ENCODE measurements at regions not wholly inside any gene's neighbourhood (a gene's known extent, or its start where the extent isn't known, plus 50 kb on each side); places are given as distances from the start of the nearest gene placed in this dataset.

- no peaks in the 10 kb centered on the region for H3K36me3 ChIP-seq (ENCODE audit: insufficient read depth, low read length)
- no peak overlapping the region for H2AFZ ChIP-seq (ENCODE audit: low read depth, low read length)
- no peaks in the 10 kb centered on the region for H3K27me3 ChIP-seq (ENCODE audit: insufficient read depth, low read length)
- H3K4me3 ChIP-seq (ENCODE audit: low read length), result no peak overlapping the region
- no peaks in the 10 kb centered on the region for H3K9me3 ChIP-seq (ENCODE audit: low read length)
- no peaks in the 10 kb centered on the region for H3K4me1 ChIP-seq (ENCODE audit: insufficient read depth, low read length)
Observed at GRCh38 chr5:39584927-39585326, 160.1 kb upstream of the DAB2 start.

GRCh38 chr5:39580702-39581453, 156.1 kb upstream of the DAB2 start:
- Histone ChIP-seq H2AFZ (ENCODE audit: low read depth, low read length) (no peak overlapping the region), H3K27me3 (ENCODE audit: insufficient read depth, low read length) (no peaks in the 10 kb centered on the region), H3K4me3 (ENCODE audit: low read length) (no peak overlapping the region), H3K36me3 (ENCODE audit: insufficient read depth, low read length) (no peaks in the 10 kb centered on the region), H3K9me3 (ENCODE audit: low read length) (no peaks in the 10 kb centered on the region), H3K4me1 (ENCODE audit: insufficient read depth, low read length) (no peaks in the 10 kb centered on the region)

GRCh38 chr5:39579750-39580149, 155.0 kb upstream of the DAB2 start:
- Histone ChIP-seq H3K4me1 (ENCODE audit: insufficient read depth, low read length) (no peaks in the 10 kb centered on the region), H3K27me3 (ENCODE audit: insufficient read depth, low read length) (no peaks in the 10 kb centered on the region), H3K4me3 (ENCODE audit: low read length) (no peak overlapping the region), H3K36me3 (ENCODE audit: insufficient read depth, low read length) (no peaks in the 10 kb centered on the region), H2AFZ (ENCODE audit: low read depth, low read length) (no peak overlapping the region), H3K9me3 (ENCODE audit: low read length) (no peaks in the 10 kb centered on the region)

GRCh38 chr5:39578887-39579497, 154.2 kb upstream of the DAB2 start:
- Histone ChIP-seq H3K4me1 (ENCODE audit: insufficient read depth, low read length) (no peaks in the 10 kb centered on the region), H2AFZ (ENCODE audit: low read depth, low read length) (no peak overlapping the region), H3K9me3 (ENCODE audit: low read length) (no peaks in the 10 kb centered on the region), H3K36me3 (ENCODE audit: insufficient read depth, low read length) (no peaks in the 10 kb centered on the region), H3K27me3 (ENCODE audit: insufficient read depth, low read length) (no peaks in the 10 kb centered on the region), H3K4me3 (ENCODE audit: low read length) (no peak overlapping the region)

GRCh38 chr5:39577529-39577928, 152.7 kb upstream of the DAB2 start:
- H3K4me1 ChIP-seq (ENCODE audit: insufficient read depth, low read length), result no peaks in the 10 kb centered on the region
- no peaks in the 10 kb centered on the region for H3K27me3 ChIP-seq (ENCODE audit: insufficient read depth, low read length)
- H3K36me3 ChIP-seq (ENCODE audit: insufficient read depth, low read length), result no peaks in the 10 kb centered on the region
- H2AFZ ChIP-seq (ENCODE audit: low read depth, low read length), result no peak overlapping the region
- no peaks in the 10 kb centered on the region for H3K9me3 ChIP-seq (ENCODE audit: low read length)
- no peak overlapping the region for H3K4me3 ChIP-seq (ENCODE audit: low read length)

- Histone ChIP-seq H3K9me3 (ENCODE audit: low read length) (no peaks in the 10 kb centered on the region), H3K36me3 (ENCODE audit: insufficient read depth, low read length) (no peaks in the 10 kb centered on the region), H3K4me3 (ENCODE audit: low read length) (no peak overlapping the region), H3K4me1 (ENCODE audit: insufficient read depth, low read length) (no peaks in the 10 kb centered on the region), H3K27me3 (ENCODE audit: insufficient read depth, low read length) (peaks cover 5% of the 10 kb centered on the region), H2AFZ (ENCODE audit: low read depth, low read length) (no peak overlapping the region)
Observed at GRCh38 chr5:39570403-39571027, 145.7 kb upstream of the DAB2 start.

GRCh38 chr5:39569857-39570256, 145.1 kb upstream of the DAB2 start:
- Histone ChIP-seq H3K4me3 (ENCODE audit: low read length) (no peak overlapping the region), H3K36me3 (ENCODE audit: insufficient read depth, low read length) (no peaks in the 10 kb centered on the region)

GRCh38 chr5:39566891-39567290, 142.1 kb upstream of the DAB2 start:
- peaks cover 5% of the 10 kb centered on the region for H3K27me3 ChIP-seq (ENCODE audit: insufficient read depth, low read length)
- H2AFZ ChIP-seq (ENCODE audit: low read depth, low read length), result no peak overlapping the region
- H3K36me3 ChIP-seq (ENCODE audit: insufficient read depth, low read length), result no peaks in the 10 kb centered on the region
- H3K4me3 ChIP-seq (ENCODE audit: low read length), result no peak overlapping the region
- H3K9me3 ChIP-seq (ENCODE audit: low read length), result no peaks in the 10 kb centered on the region
- no peaks in the 10 kb centered on the region for H3K4me1 ChIP-seq (ENCODE audit: insufficient read depth, low read length)

More at GRCh38 chr5:39569857-39570256, 145.1 kb upstream of the DAB2 start:
- no peaks in the 10 kb centered on the region for H3K9me3 ChIP-seq (ENCODE audit: low read length)
- no peak overlapping the region for H2AFZ ChIP-seq (ENCODE audit: low read depth, low read length)
- H3K4me1 ChIP-seq (ENCODE audit: insufficient read depth, low read length), result no peaks in the 10 kb centered on the region
- peaks cover 5% of the 10 kb centered on the region for H3K27me3 ChIP-seq (ENCODE audit: insufficient read depth, low read length)

- Histone ChIP-seq H3K4me1 (ENCODE audit: insufficient read depth, low read length) (no peaks in the 10 kb centered on the region), H3K27me3 (ENCODE audit: insufficient read depth, low read length) (peaks cover 2% of the 10 kb centered on the region), H3K4me3 (ENCODE audit: low read length) (no peak overlapping the region), H3K9me3 (ENCODE audit: low read length) (no peaks in the 10 kb centered on the region), H2AFZ (ENCODE audit: low read depth, low read length) (no peak overlapping the region), H3K36me3 (ENCODE audit: insufficient read depth, low read length) (no peaks in the 10 kb centered on the region)
Observed at GRCh38 chr5:39566029-39566428, 141.2 kb upstream of the DAB2 start.

GRCh38 chr5:39561421-39561820, 136.6 kb upstream of the DAB2 start:
- no peaks in the 10 kb centered on the region for H3K4me1 ChIP-seq (ENCODE audit: insufficient read depth, low read length)
- H3K9me3 ChIP-seq (ENCODE audit: low read length), result no peaks in the 10 kb centered on the region
- no peak overlapping the region for H2AFZ ChIP-seq (ENCODE audit: low read depth, low read length)
- H3K36me3 ChIP-seq (ENCODE audit: insufficient read depth, low read length), result no peaks in the 10 kb centered on the region
- no peak overlapping the region for H3K4me3 ChIP-seq (ENCODE audit: low read length)
- H3K27me3 ChIP-seq (ENCODE audit: insufficient read depth, low read length), result no peaks in the 10 kb centered on the region

- Histone ChIP-seq H2AFZ (ENCODE audit: low read depth, low read length) (no peak overlapping the region), H3K4me1 (ENCODE audit: insufficient read depth, low read length) (no peaks in the 10 kb centered on the region), H3K9me3 (ENCODE audit: low read length) (no peaks in the 10 kb centered on the region), H3K27me3 (ENCODE audit: insufficient read depth, low read length) (no peaks in the 10 kb centered on the region), H3K36me3 (ENCODE audit: insufficient read depth, low read length) (no peaks in the 10 kb centered on the region), H3K4me3 (ENCODE audit: low read length) (no peak overlapping the region)
Observed at GRCh38 chr5:39560726-39561125, 135.9 kb upstream of the DAB2 start.

- Histone ChIP-seq H2AFZ (ENCODE audit: low read depth, low read length) (no peak overlapping the region), H3K4me3 (ENCODE audit: low read length) (no peak overlapping the region), H3K4me1 (ENCODE audit: insufficient read depth, low read length) (no peaks in the 10 kb centered on the region), H3K9me3 (ENCODE audit: low read length) (no peaks in the 10 kb centered on the region), H3K36me3 (ENCODE audit: insufficient read depth, low read length) (no peaks in the 10 kb centered on the region), H3K27me3 (ENCODE audit: insufficient read depth, low read length) (no peaks in the 10 kb centered on the region)
Observed at GRCh38 chr5:39559923-39560322, 135.1 kb upstream of the DAB2 start.

GRCh38 chr5:39558541-39558940, 133.8 kb upstream of the DAB2 start:
- H3K4me3 ChIP-seq (ENCODE audit: low read length), result no peak overlapping the region
- H3K9me3 ChIP-seq (ENCODE audit: low read length), result no peaks in the 10 kb centered on the region
- H3K4me1 ChIP-seq (ENCODE audit: insufficient read depth, low read length), result no peaks in the 10 kb centered on the region
- H3K27me3 ChIP-seq (ENCODE audit: insufficient read depth, low read length), result no peaks in the 10 kb centered on the region
- no peak overlapping the region for H2AFZ ChIP-seq (ENCODE audit: low read depth, low read length)
- no peaks in the 10 kb centered on the region for H3K36me3 ChIP-seq (ENCODE audit: insufficient read depth, low read length)
